ENCODE measurements at regions not wholly inside any gene's neighbourhood (a gene's known extent, or its start where the extent isn't known, plus 50 kb on each side); places are given as distances from the start of the nearest gene placed in this dataset.

DNA sequence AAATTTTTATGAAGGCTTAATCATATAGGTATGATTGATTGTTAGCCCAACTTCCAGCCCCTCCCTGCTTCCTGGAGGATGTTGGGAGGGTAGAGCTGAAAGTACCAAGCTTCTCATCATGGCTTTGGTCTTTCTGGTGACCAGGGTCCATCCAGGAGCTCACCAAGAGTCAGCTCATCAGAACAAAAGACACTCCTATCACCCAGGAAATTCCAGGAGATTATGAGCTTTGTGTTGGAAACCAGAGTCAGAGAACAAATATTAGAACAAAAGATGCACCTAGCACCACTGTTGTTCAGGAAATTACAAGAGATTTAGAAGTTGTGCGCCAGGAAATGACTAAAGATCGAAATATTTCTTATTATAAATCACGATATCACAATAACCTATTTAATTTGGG is 119.9 kb upstream of the THUMPD2 start:
- TF ChIP-seq POLR2A (IDR thresholded peaks at IDR 0.05; ENCODE audit: low read depth, low read length) (no peak), TAF1 (IDR thresholded peaks at IDR 0.05; ENCODE audit: borderline replicate concordance, low read depth, low read length) (no peak), POLR2AphosphoS5 (IDR thresholded peaks at IDR 0.05; ENCODE audit: low read depth, low read length) (no peak)
